ENCODE measurements at regions not wholly inside any gene's neighbourhood (a gene's known extent, or its start where the extent isn't known, plus 50 kb on each side); places are given as distances from the start of the nearest gene placed in this dataset.

- WGBS (ENCODE audit: insufficient coverage) = 70% methylated on average over 9 of the region's 12 CpGs
- peaks cover 57% of the 10 kb centered on the region for H3K4me1 ChIP-seq (ENCODE audit: control insufficient read depth, insufficient read depth, low read length)
These were observed 558.5 kb downstream of the MN1 start for GRCh38 chr22:27242917-27243589.

DNA sequence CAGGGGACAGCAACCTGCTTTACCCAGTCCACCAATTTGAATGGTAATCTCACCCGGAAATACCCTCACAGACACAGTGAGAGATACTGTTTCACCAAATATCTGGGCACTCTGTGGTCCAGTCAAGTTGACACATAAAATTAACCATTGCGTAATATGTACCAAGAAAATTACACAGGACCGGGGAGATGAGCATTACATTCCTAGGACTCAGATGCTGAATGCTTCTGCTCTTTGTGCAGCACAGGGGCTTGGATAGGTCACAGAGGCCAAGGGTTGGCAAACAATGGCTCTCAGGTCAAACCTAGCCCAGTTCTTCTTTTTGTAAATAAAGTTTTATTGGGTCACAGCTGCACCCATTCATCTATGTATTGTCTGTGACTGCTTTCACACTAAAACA lies 557.2 kb downstream of the MN1 start:
- H3K27ac ChIP-seq (ENCODE audit: low read length) = no peak overlapping the region
- no peaks in the 10 kb centered on the region for H3K36me3 ChIP-seq (ENCODE audit: control insufficient read depth, insufficient read depth, low read length)
- 88% methylated on average over 3 of the region's 3 CpGs for WGBS (ENCODE audit: insufficient coverage)
- H3K9me3 ChIP-seq (replicated peaks; ENCODE audit: control insufficient read depth, low read depth, low read length) = no peaks in the 10 kb centered on the region
- no peak overlapping the region for H3K4me3 ChIP-seq (ENCODE audit: low read length)
- no peak for DNase-seq
- H3K4me1 ChIP-seq (ENCODE audit: control insufficient read depth, insufficient read depth, low read length) = peaks cover 58% of the 10 kb centered on the region
- H3K27me3 ChIP-seq (ENCODE audit: control insufficient read depth, insufficient read depth, low read length) = peaks cover 4% of the 10 kb centered on the region

More at GRCh38 chr22:27242917-27243589, 558.5 kb downstream of the MN1 start:
- H3K4me3 ChIP-seq (ENCODE audit: low read length) = no peak overlapping the region
- H3K36me3 ChIP-seq (ENCODE audit: control insufficient read depth, insufficient read depth, low read length) = no peaks in the 10 kb centered on the region
- DNase-seq = no peak
- no peaks in the 10 kb centered on the region for H3K9me3 ChIP-seq (replicated peaks; ENCODE audit: control insufficient read depth, low read depth, low read length)
- peaks cover 2% of the 10 kb centered on the region for H3K27me3 ChIP-seq (ENCODE audit: control insufficient read depth, insufficient read depth, low read length)
- no peak overlapping the region for H3K27ac ChIP-seq (ENCODE audit: low read length)

DNA sequence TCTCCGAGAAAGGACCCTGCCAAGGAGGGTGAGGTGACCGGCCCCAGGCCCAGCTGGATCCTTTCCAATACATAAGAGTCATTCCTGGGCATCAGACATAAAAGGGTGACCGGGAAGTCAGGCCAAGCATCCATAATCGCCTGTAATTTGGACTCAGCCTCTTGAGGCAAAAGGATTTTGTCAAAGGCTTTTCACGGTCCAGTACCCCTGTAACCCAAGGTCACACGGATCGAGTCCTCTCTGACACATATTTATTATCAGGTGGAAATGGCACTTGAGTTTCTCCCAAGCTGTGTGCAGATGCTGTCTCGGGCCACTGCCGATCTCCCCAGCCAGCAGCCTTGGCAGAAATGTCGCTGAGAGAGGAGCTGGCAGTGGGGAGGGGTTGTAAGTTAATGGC lies 556.5 kb downstream of the MN1 start:
- Histone ChIP-seq H3K27ac (ENCODE audit: low read length) (no peak overlapping the region), H3K27me3 (ENCODE audit: control insufficient read depth, insufficient read depth, low read length) (peaks cover 4% of the 10 kb centered on the region), H3K4me3 (ENCODE audit: low read length) (no peak overlapping the region), H3K9me3 (replicated peaks; ENCODE audit: control insufficient read depth, low read depth, low read length) (no peaks in the 10 kb centered on the region), H3K4me1 (ENCODE audit: control insufficient read depth, insufficient read depth, low read length) (peaks cover 51% of the 10 kb centered on the region), H3K36me3 (ENCODE audit: control insufficient read depth, insufficient read depth, low read length) (no peaks in the 10 kb centered on the region)
- no peak for DNase-seq
- 55% methylated on average over 5 of the region's 10 CpGs for WGBS (ENCODE audit: insufficient coverage)

DNA sequence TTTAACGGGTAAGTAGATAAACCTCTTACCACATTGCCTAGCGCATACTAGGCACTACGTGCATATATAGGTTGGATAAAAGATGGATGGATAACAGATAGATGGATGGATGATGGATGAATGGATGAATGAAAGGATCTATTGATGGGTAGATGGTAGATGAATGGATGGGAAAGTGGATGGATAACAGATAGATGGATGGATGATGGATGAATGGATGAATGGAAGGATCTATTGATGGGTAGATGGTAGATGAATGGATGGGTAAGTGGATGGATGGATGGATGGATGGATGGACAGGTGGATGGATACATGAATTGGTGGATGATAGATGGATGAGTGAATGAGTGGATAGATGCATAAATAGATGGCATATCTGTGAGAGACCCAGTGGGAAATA lies 555.0 kb downstream of the MN1 start:
- WGBS (ENCODE audit: insufficient coverage) = 86% methylated on average over 2 of the region's 3 CpGs
- Histone ChIP-seq H3K4me3 (ENCODE audit: low read length) (no peak overlapping the region), H3K27me3 (ENCODE audit: control insufficient read depth, insufficient read depth, low read length) (peaks cover 4% of the 10 kb centered on the region), H3K4me1 (ENCODE audit: control insufficient read depth, insufficient read depth, low read length) (peaks cover 42% of the 10 kb centered on the region), H3K36me3 (ENCODE audit: control insufficient read depth, insufficient read depth, low read length) (no peaks in the 10 kb centered on the region), H3K27ac (ENCODE audit: low read length) (no peak overlapping the region), H3K9me3 (replicated peaks; ENCODE audit: control insufficient read depth, low read depth, low read length) (no peaks in the 10 kb centered on the region)
- no peak for DNase-seq

DNA sequence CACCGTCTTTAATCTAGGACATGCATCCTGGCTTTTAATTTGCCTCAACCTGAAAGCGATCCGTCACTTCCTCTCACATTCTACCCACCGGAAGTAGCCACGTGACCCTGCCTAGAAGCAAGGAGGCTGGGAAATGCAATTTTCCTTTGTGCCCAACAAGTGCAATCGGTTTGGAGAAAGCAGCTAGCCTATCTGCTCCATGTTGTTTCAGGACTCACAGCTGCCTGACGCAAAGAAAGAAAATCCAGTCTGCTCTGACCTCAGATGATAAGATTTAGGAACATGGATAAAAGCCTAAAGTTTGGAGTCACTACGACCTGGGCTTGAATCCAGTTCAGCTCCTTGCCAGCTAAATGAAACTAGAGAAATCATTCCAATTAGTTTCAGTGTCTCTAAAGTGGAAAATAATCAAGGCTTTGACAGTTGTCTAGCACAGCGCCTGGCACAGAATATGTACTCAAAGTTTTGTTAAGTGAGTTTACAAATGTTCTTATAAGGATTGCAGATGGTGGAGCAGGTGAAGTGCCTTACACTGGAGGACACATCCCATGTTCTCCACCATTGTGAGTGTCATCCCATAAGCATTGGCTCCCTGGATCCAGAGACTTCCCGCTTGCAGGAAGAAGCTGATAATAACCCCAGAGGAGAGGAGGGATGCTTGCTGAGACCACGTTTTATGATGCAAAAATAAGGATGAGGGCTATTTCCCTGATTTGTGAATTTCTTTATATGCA lies 553.7 kb downstream of the MN1 start:
- H3K4me3 ChIP-seq (ENCODE audit: low read length) = no peak overlapping the region
- WGBS (ENCODE audit: insufficient coverage) = 8% methylated on average over 7 of the region's 11 CpGs
- no peaks in the 10 kb centered on the region for H3K36me3 ChIP-seq (ENCODE audit: control insufficient read depth, insufficient read depth, low read length)
- peak overlapping the region; percentile 49 for H3K27ac ChIP-seq (ENCODE audit: low read length)
- H3K27me3 ChIP-seq (ENCODE audit: control insufficient read depth, insufficient read depth, low read length) = peaks cover 4% of the 10 kb centered on the region
- peak; percentile 71 for DNase-seq
- H3K4me1 ChIP-seq (ENCODE audit: control insufficient read depth, insufficient read depth, low read length) = peaks cover 36% of the 10 kb centered on the region
- no peaks in the 10 kb centered on the region for H3K9me3 ChIP-seq (replicated peaks; ENCODE audit: control insufficient read depth, low read depth, low read length)

- H3K27me3 ChIP-seq (ENCODE audit: control insufficient read depth, insufficient read depth, low read length) = peaks cover 2% of the 10 kb centered on the region
- peaks cover 7% of the 10 kb centered on the region for H3K9me3 ChIP-seq (replicated peaks; ENCODE audit: control insufficient read depth, low read depth, low read length)
- no peak overlapping the region for H3K27ac ChIP-seq (ENCODE audit: low read length)
- H3K4me1 ChIP-seq (ENCODE audit: control insufficient read depth, insufficient read depth, low read length) = peaks cover 38% of the 10 kb centered on the region
- 99% methylated on average over 4 of the region's 5 CpGs for WGBS (ENCODE audit: insufficient coverage)
- H3K4me3 ChIP-seq (ENCODE audit: low read length) = no peak overlapping the region
- DNase-seq = no peak
- H3K36me3 ChIP-seq (ENCODE audit: control insufficient read depth, insufficient read depth, low read length) = no peaks in the 10 kb centered on the region
These were observed 551.1 kb downstream of the MN1 start for GRCh38 chr22:27250418-27250817.

- Histone ChIP-seq H3K36me3 (ENCODE audit: control insufficient read depth, insufficient read depth, low read length) (no peaks in the 10 kb centered on the region), H3K4me1 (ENCODE audit: control insufficient read depth, insufficient read depth, low read length) (peaks cover 37% of the 10 kb centered on the region), H3K4me3 (ENCODE audit: low read length) (no peak overlapping the region), H3K27ac (ENCODE audit: low read length) (no peak overlapping the region), H3K9me3 (replicated peaks; ENCODE audit: control insufficient read depth, low read depth, low read length) (peaks cover 11% of the 10 kb centered on the region), H3K27me3 (ENCODE audit: control insufficient read depth, insufficient read depth, low read length) (peaks cover 2% of the 10 kb centered on the region)
- DNase-seq = no peak
- 69% methylated on average over 4 of the region's 5 CpGs for WGBS (ENCODE audit: insufficient coverage)
These were observed 550.7 kb downstream of the MN1 start for GRCh38 chr22:27250886-27251285.

DNA sequence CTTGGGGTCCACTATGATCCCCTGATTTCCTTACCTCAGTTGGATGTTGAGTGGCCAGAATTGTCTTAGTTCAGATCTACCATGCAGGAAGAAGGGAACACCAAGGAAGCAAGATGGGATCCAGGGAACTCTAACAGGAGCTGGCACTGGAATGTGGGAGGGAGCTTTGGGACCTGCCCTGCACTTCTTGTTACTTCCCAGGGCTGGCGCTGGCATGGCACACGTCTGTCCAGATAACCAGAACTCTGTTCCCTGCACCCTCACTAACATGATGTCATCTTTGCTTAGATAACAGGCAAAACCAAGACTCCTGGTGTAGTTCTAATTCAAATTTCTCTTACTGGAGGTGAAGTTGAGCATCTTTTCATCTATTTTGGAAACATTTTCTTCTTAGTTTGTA lies 550.0 kb downstream of the MN1 start:
- DNase-seq = no peak
- no peak overlapping the region for H3K27ac ChIP-seq (ENCODE audit: low read length)
- WGBS (ENCODE audit: insufficient coverage) = no CpG with 5 or more reads among the region's 2 CpGs
- H3K27me3 ChIP-seq (ENCODE audit: control insufficient read depth, insufficient read depth, low read length) = peaks cover 2% of the 10 kb centered on the region
- peaks cover 37% of the 10 kb centered on the region for H3K4me1 ChIP-seq (ENCODE audit: control insufficient read depth, insufficient read depth, low read length)
- no peaks in the 10 kb centered on the region for H3K36me3 ChIP-seq (ENCODE audit: control insufficient read depth, insufficient read depth, low read length)
- H3K9me3 ChIP-seq (replicated peaks; ENCODE audit: control insufficient read depth, low read depth, low read length) = peaks cover 12% of the 10 kb centered on the region
- no peak overlapping the region for H3K4me3 ChIP-seq (ENCODE audit: low read length)

DNA sequence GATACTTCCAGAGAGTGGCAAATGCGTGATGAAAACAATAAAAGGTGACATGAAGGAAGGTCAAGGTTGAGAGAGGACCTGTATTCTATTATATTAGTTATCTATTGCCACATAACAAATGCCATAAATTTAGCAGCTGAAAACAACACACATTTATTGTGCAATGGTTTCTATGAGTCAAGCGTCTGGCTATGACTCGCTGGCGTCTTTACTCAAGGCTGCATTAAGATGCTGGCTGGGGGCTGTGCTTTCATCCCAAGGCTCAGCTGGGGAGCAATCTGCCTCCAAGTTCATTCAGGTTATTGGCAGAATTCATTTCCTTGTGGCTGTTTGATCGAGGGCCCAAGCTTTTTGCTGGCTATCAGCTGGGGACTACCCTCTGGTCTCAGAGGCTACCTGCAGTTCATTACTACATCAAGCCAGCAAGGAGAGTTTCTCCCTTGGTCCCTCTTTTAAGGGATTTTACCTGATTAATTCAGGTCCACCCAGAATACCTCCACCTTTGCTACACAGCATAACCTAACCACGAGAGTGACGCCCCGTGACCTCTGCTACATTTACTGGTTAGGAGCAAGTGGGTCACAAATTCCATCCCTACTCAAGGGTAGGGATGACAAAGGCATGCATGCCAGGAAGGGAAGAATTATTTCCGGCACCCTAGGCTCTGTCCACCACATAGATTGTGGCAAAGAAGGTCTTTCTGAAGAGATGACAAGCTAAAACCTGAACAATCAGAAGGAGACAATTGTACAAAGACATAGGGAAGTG lies 549.1 kb downstream of the MN1 start:
- 17% methylated on average over 4 of the region's 9 CpGs for WGBS (ENCODE audit: insufficient coverage)
- no peak overlapping the region for H3K27ac ChIP-seq (ENCODE audit: low read length)
- peak; percentile 93 for DNase-seq
- no peak overlapping the region for H3K4me3 ChIP-seq (ENCODE audit: low read length)
- peaks cover 12% of the 10 kb centered on the region for H3K9me3 ChIP-seq (replicated peaks; ENCODE audit: control insufficient read depth, low read depth, low read length)
- H3K36me3 ChIP-seq (ENCODE audit: control insufficient read depth, insufficient read depth, low read length) = no peaks in the 10 kb centered on the region
- H3K27me3 ChIP-seq (ENCODE audit: control insufficient read depth, insufficient read depth, low read length) = peaks cover 2% of the 10 kb centered on the region
- peaks cover 31% of the 10 kb centered on the region for H3K4me1 ChIP-seq (ENCODE audit: control insufficient read depth, insufficient read depth, low read length)
